ENCODE measurements at regions not wholly inside any gene's neighbourhood (a gene's known extent, or its start where the extent isn't known, plus 50 kb on each side); places are given as distances from the start of the nearest gene placed in this dataset.

GRCh38 chr18:51658436-51658835 lies 461.0 kb upstream of the MEX3C start:
- no peak overlapping the region for H3K27ac ChIP-seq (ENCODE audit: low read depth, low read length)
- H3K9ac ChIP-seq (ENCODE audit: low read depth in 1 of 3, low read length in 3 of 3) = no peak overlapping the region
- no peaks in the 10 kb centered on the region for H3K4me1 ChIP-seq (ENCODE audit: control insufficient read depth in 3 of 3, insufficient read depth in 3 of 3, low read length in 3 of 3)
- H3K4me3 ChIP-seq (ENCODE audit: low read length in 3 of 3) = no peak overlapping the region
- H3K36me3 ChIP-seq (ENCODE audit: control insufficient read depth in 3 of 3, insufficient read depth in 3 of 3, low read length in 3 of 3) = no peaks in the 10 kb centered on the region
- H3K27me3 ChIP-seq (ENCODE audit: control insufficient read depth in 3 of 3, insufficient read depth in 3 of 3, low read length in 3 of 3) = peaks cover 0 to 4% (median 0%) of the 10 kb centered on the region in 3 donors
- H3K9me3 ChIP-seq (ENCODE audit: control insufficient read depth in 3 of 3, low read length in 3 of 3) = no peaks in the 10 kb centered on the region

DNA sequence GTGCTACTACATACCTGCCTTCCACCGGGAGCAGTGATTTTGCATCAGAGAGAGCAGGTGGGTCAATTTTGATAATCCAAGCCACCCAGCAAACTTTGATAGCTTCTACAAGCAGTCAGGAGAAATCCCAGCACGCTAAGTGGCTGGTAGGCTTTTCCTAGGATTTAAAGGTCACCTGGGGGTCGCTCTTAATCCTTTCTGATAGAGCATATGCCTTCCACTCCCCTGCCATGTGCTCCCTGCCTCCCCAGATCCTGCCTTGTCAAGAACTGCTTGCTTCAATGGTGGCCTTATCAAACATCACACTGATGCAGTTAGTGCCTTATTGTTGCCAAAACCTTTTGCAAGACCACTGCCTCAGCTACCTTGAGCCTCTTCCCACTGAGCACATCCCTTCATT lies 462.3 kb upstream of the MEX3C start:
- H3K4me3 ChIP-seq (ENCODE audit: low read length in 3 of 3) = no peak overlapping the region
- H3K9ac ChIP-seq (ENCODE audit: low read depth in 1 of 3, low read length in 3 of 3) = no peak overlapping the region
- no peaks in the 10 kb centered on the region for H3K36me3 ChIP-seq (ENCODE audit: control insufficient read depth in 3 of 3, insufficient read depth in 3 of 3, low read length in 3 of 3)
- H3K4me1 ChIP-seq (ENCODE audit: control insufficient read depth in 3 of 3, insufficient read depth in 3 of 3, low read length in 3 of 3) = no peaks in the 10 kb centered on the region
- H3K9me3 ChIP-seq (ENCODE audit: control insufficient read depth in 3 of 3, low read length in 3 of 3) = no peaks in the 10 kb centered on the region
- H3K27ac ChIP-seq (ENCODE audit: low read depth, low read length) = no peak overlapping the region
- peaks cover 0 to 4% (median 0%) of the 10 kb centered on the region in 3 donors for H3K27me3 ChIP-seq (ENCODE audit: control insufficient read depth in 3 of 3, insufficient read depth in 3 of 3, low read length in 3 of 3)

GRCh38 chr18:51660188-51660715 lies 462.8 kb upstream of the MEX3C start:
- H3K9me3 ChIP-seq (ENCODE audit: control insufficient read depth in 3 of 3, low read length in 3 of 3) = no peaks in the 10 kb centered on the region
- H3K27ac ChIP-seq (ENCODE audit: low read depth, low read length) = no peak overlapping the region
- H3K4me1 ChIP-seq (ENCODE audit: control insufficient read depth in 3 of 3, insufficient read depth in 3 of 3, low read length in 3 of 3) = no peaks in the 10 kb centered on the region
- H3K4me3 ChIP-seq (ENCODE audit: low read length in 3 of 3) = no peak overlapping the region
- peaks cover 0 to 4% (median 0%) of the 10 kb centered on the region in 3 donors for H3K27me3 ChIP-seq (ENCODE audit: control insufficient read depth in 3 of 3, insufficient read depth in 3 of 3, low read length in 3 of 3)
- no peak overlapping the region for H3K9ac ChIP-seq (ENCODE audit: low read depth in 1 of 3, low read length in 3 of 3)
- H3K36me3 ChIP-seq (ENCODE audit: control insufficient read depth in 3 of 3, insufficient read depth in 3 of 3, low read length in 3 of 3) = no peaks in the 10 kb centered on the region

GRCh38 chr18:51664236-51664635 lies 466.8 kb upstream of the MEX3C start:
- Histone ChIP-seq H3K27ac (ENCODE audit: low read depth, low read length) (no peak overlapping the region), H3K27me3 (ENCODE audit: control insufficient read depth in 3 of 3, insufficient read depth in 3 of 3, low read length in 3 of 3) (peaks cover 0 to 21% (median 9%) of the 10 kb centered on the region in 3 donors), H3K9ac (ENCODE audit: low read depth in 1 of 3, low read length in 3 of 3) (no peak overlapping the region), H3K4me1 (ENCODE audit: control insufficient read depth in 3 of 3, insufficient read depth in 3 of 3, low read length in 3 of 3) (no peaks in the 10 kb centered on the region), H3K4me3 (ENCODE audit: low read length in 3 of 3) (no peak overlapping the region), H3K36me3 (ENCODE audit: control insufficient read depth in 3 of 3, insufficient read depth in 3 of 3, low read length in 3 of 3) (no peaks in the 10 kb centered on the region), H3K9me3 (ENCODE audit: control insufficient read depth in 3 of 3, low read length in 3 of 3) (no peaks in the 10 kb centered on the region)

DNA sequence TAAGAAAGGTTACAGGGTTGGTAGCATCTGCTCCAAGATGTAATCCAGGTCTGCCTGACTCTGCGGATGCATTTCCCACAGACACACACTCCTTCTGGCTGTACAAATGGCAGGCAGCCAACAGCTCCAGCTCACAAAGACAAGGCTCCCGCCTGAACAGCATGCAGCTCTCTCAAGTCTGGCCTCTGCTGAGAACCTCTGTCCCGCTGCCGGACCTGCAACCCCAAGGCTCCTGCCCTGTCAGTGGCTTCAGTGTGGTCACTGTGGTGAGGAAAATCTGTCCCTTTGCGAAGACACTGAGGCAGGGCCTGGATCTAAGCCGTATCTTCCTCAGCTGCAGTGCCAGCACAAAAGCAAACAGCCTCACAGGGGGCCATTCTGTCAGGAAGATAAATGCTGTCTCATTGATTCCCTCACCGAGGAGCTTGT lies 469.3 kb upstream of the MEX3C start:
- peaks cover 0 to 17% (median 9%) of the 10 kb centered on the region in 3 donors for H3K27me3 ChIP-seq (ENCODE audit: control insufficient read depth in 3 of 3, insufficient read depth in 3 of 3, low read length in 3 of 3)
- no peak overlapping the region for H3K27ac ChIP-seq (ENCODE audit: low read depth, low read length)
- no peaks in the 10 kb centered on the region for H3K36me3 ChIP-seq (ENCODE audit: control insufficient read depth in 3 of 3, insufficient read depth in 3 of 3, low read length in 3 of 3)
- H3K4me1 ChIP-seq (ENCODE audit: control insufficient read depth in 3 of 3, insufficient read depth in 3 of 3, low read length in 3 of 3) = no peaks in the 10 kb centered on the region
- H3K9me3 ChIP-seq (ENCODE audit: control insufficient read depth in 3 of 3, low read length in 3 of 3) = no peaks in the 10 kb centered on the region
- no peak overlapping the region for H3K4me3 ChIP-seq (ENCODE audit: low read length in 3 of 3)
- H3K9ac ChIP-seq (ENCODE audit: low read depth in 1 of 3, low read length in 3 of 3) = no peak overlapping the region

- H3K9me3 ChIP-seq (ENCODE audit: control insufficient read depth in 3 of 3, low read length in 3 of 3) = no peaks in the 10 kb centered on the region
- no peak overlapping the region for H3K9ac ChIP-seq (ENCODE audit: low read depth in 1 of 3, low read length in 3 of 3)
- no peak overlapping the region for H3K27ac ChIP-seq (ENCODE audit: low read depth, low read length)
- H3K27me3 ChIP-seq (ENCODE audit: control insufficient read depth in 3 of 3, insufficient read depth in 3 of 3, low read length in 3 of 3) = peaks cover 0 to 17% (median 9%) of the 10 kb centered on the region in 3 donors
- H3K4me1 ChIP-seq (ENCODE audit: control insufficient read depth in 3 of 3, insufficient read depth in 3 of 3, low read length in 3 of 3) = no peaks in the 10 kb centered on the region
- H3K4me3 ChIP-seq (ENCODE audit: low read length in 3 of 3) = no peak overlapping the region
- no peaks in the 10 kb centered on the region for H3K36me3 ChIP-seq (ENCODE audit: control insufficient read depth in 3 of 3, insufficient read depth in 3 of 3, low read length in 3 of 3)
Measured at GRCh38 chr18:51668101-51668500, 470.6 kb upstream of the MEX3C start.

DNA sequence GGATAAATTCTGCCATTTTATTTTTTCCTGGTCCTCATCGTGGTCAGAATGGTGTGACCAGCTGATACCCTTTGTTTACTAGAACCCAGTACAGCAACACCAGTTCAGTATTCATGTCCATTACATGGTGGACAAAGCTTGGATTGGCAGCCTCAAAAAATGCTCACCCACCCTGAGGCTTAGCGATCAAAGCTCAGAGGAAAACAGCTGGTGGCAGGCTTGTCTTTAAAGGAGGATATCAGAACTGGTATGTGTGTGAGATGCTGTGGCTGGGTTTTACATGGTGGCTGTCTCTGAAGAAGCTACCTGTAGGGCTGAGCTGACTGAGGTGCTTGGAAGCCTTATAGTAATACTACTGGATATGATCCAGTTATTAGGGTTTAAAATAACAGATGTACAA lies 471.1 kb upstream of the MEX3C start:
- no peaks in the 10 kb centered on the region for H3K36me3 ChIP-seq (ENCODE audit: control insufficient read depth in 3 of 3, insufficient read depth in 3 of 3, low read length in 3 of 3)
- H3K4me1 ChIP-seq (ENCODE audit: control insufficient read depth in 3 of 3, insufficient read depth in 3 of 3, low read length in 3 of 3) = no peaks in the 10 kb centered on the region
- H3K9ac ChIP-seq (ENCODE audit: low read depth in 1 of 3, low read length in 3 of 3) = no peak overlapping the region

DNA sequence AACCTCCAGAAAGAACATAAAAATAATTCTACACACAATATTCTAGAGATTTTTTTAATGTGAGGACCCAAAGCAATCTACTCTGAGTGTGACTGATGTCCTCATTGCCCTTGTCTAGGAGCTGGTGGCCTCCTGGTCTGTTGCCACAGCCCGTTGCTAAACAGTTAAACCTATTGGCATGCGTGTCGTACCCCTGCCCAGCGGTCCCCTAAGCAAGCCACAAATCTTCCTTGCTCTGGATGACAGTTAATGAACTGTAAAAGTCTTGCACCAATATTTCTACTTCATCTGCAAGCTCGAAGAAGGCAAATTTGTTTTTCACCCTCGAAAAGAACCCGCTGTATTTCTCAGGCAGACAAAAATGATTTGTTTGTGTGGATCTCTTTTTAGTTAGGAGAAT lies 489.1 kb upstream of the MEX3C start:
- H3K27me3 ChIP-seq (ENCODE audit: control insufficient read depth in 3 of 3, insufficient read depth in 3 of 3, low read length in 3 of 3) = no peaks in the 10 kb centered on the region
- H3K27ac ChIP-seq (ENCODE audit: low read depth, low read length) = no peak overlapping the region
- H3K36me3 ChIP-seq (ENCODE audit: control insufficient read depth in 3 of 3, insufficient read depth in 3 of 3, low read length in 3 of 3) = no peaks in the 10 kb centered on the region
- H3K9me3 ChIP-seq (ENCODE audit: control insufficient read depth in 3 of 3, low read length in 3 of 3) = no peaks in the 10 kb centered on the region
- no peak overlapping the region for H3K9ac ChIP-seq (ENCODE audit: low read depth in 1 of 3, low read length in 3 of 3)
- no peaks in the 10 kb centered on the region for H3K4me1 ChIP-seq (ENCODE audit: control insufficient read depth in 3 of 3, insufficient read depth in 3 of 3, low read length in 3 of 3)
- H3K4me3 ChIP-seq (ENCODE audit: low read length in 3 of 3) = no peak overlapping the region

More for the DNA sequence above, 471.1 kb upstream of the MEX3C start:
- Histone ChIP-seq H3K4me3 (ENCODE audit: low read length in 3 of 3) (no peak overlapping the region), H3K27ac (ENCODE audit: low read depth, low read length) (no peak overlapping the region), H3K27me3 (ENCODE audit: control insufficient read depth in 3 of 3, insufficient read depth in 3 of 3, low read length in 3 of 3) (peaks cover 0 to 17% (median 9%) of the 10 kb centered on the region in 3 donors), H3K9me3 (ENCODE audit: control insufficient read depth in 3 of 3, low read length in 3 of 3) (no peaks in the 10 kb centered on the region)

GRCh38 chr18:51687845-51688585 lies 490.5 kb upstream of the MEX3C start:
- H3K9me3 ChIP-seq (ENCODE audit: control insufficient read depth in 3 of 3, low read length in 3 of 3) = no peaks in the 10 kb centered on the region
- H3K4me3 ChIP-seq (ENCODE audit: low read length in 3 of 3) = no peak overlapping the region
- no peaks in the 10 kb centered on the region for H3K4me1 ChIP-seq (ENCODE audit: control insufficient read depth in 3 of 3, insufficient read depth in 3 of 3, low read length in 3 of 3)
- no peaks in the 10 kb centered on the region for H3K36me3 ChIP-seq (ENCODE audit: control insufficient read depth in 3 of 3, insufficient read depth in 3 of 3, low read length in 3 of 3)
- no peak overlapping the region for H3K27ac ChIP-seq (ENCODE audit: low read depth, low read length)
- no peak overlapping the region for H3K9ac ChIP-seq (ENCODE audit: low read depth in 1 of 3, low read length in 3 of 3)
- H3K27me3 ChIP-seq (ENCODE audit: control insufficient read depth in 3 of 3, insufficient read depth in 3 of 3, low read length in 3 of 3) = no peaks in the 10 kb centered on the region

DNA sequence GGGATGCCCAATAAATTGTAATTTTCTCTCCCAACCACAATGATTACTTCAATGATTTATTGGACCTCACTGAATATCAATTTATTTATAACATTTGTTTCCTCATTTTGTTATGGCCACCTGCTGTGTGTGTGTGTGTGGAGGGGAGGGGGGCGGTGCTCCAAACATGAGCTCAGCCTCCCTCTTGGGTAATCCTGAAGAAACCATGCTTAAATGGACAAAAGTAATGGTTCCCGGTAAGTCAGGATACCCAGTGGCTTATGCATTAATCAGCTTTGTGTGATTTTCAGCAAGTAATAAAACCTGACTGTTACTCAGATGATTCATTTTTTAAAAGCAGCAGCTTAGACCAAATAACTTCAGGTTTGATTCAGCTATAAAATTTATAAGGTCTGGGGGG lies 495.1 kb upstream of the MEX3C start:
- no peaks in the 10 kb centered on the region for H3K27me3 ChIP-seq (ENCODE audit: control insufficient read depth in 3 of 3, insufficient read depth in 3 of 3, low read length in 3 of 3)
- H3K4me3 ChIP-seq (ENCODE audit: low read length in 3 of 3) = no peak overlapping the region
- H3K9me3 ChIP-seq (ENCODE audit: control insufficient read depth in 3 of 3, low read length in 3 of 3) = no peaks in the 10 kb centered on the region
- no peaks in the 10 kb centered on the region for H3K36me3 ChIP-seq (ENCODE audit: control insufficient read depth in 3 of 3, insufficient read depth in 3 of 3, low read length in 3 of 3)
- no peak overlapping the region for H3K9ac ChIP-seq (ENCODE audit: low read depth in 1 of 3, low read length in 3 of 3)
- H3K27ac ChIP-seq (ENCODE audit: low read depth, low read length) = no peak overlapping the region
- H3K4me1 ChIP-seq (ENCODE audit: control insufficient read depth in 3 of 3, insufficient read depth in 3 of 3, low read length in 3 of 3) = no peaks in the 10 kb centered on the region
